B cell (primary cell): ENCODE measurements at regions not wholly inside any gene's neighbourhood (a gene's known extent, or its start where the extent isn't known, plus 50 kb on each side); places are given as distances from the start of the nearest gene placed in this dataset.

Source experiments
- ATAC-seq: fragments of 200-7000 bp; cut with Tn5 transposase; one replicate; pipeline ENCODE4 v1.10.0; 2021; ENCODE audit warnings: low read depth, mild to moderate bottlenecking, moderate number of reproducible peaks, moderate library complexity
- CTCF ChIA-PET: fragments of 350-600 bp; sonication (Branson Sonifier 250); formaldehyde crosslinking; loops from one replicate; lab custom pipeline; 2021; ENCODE audit warnings: antibody characterized with exemption, inconsistent platforms; lab: Charles Lee
- POLR2A ChIA-PET: fragments of 350-600 bp; sonication (Branson Sonifier 250); formaldehyde crosslinking; loops from one replicate; lab custom pipeline; 2021; ENCODE audit warnings: antibody characterized with exemption; lab: Charles Lee
- DNase-seq: peaks from one replicate; pipeline ENCODE4 v3.0.0; 2013
- H2AFZ ChIP-seq: 2 replicates; pipeline ENCODE4 v1.6.1; 2012; ENCODE audit warnings: mild to moderate bottlenecking, low read depth, low read length; ENCODE audit not compliant: insufficient read depth, poor library complexity, severe bottlenecking
- H3K27ac ChIP-seq, 2 donors: 1 replicate in 1 of 2; 2 replicates in 1 of 2; pipeline ENCODE4 v1.5.1; 2012 to 2013; ENCODE audit warnings: low read length in 2 of 2, mild to moderate bottlenecking in 2 of 2, moderate library complexity in 1 of 2
- H3K27me3 ChIP-seq, 4 experiments: fragments of 200-600 bp in 1 of 4; sonication (generic) in 1 of 4; replicated peaks in 1 of 4; 1 replicate in 2 of 4; 2 replicates in 2 of 4; pipeline versions ENCODE4 v1.6.1 to v1.7.0; 2013 to 2016; ENCODE audit warnings: low read length in 3 of 4, mild to moderate bottlenecking in 2 of 4, mixed read lengths in 1 of 4, moderate library complexity in 1 of 4; ENCODE audit not compliant: insufficient read depth in 4 of 4, control insufficient read depth in 3 of 4; ENCODE audit errors: control extremely low read depth in 1 of 4
- H3K36me3 ChIP-seq, 2 experiments: replicated peaks in 1 of 2; 1 replicate in 1 of 2; 2 replicates in 1 of 2; pipeline versions ENCODE4 v1.6.1 to v1.7.1; 2013; ENCODE audit warnings: low read length in 1 of 2; ENCODE audit not compliant: insufficient read depth in 2 of 2, control insufficient read depth in 1 of 2; ENCODE audit errors: control extremely low read depth in 1 of 2, extremely low read depth in 1 of 2
- H3K4me1 ChIP-seq, 2 donors: fragments of 200-600 bp in 1 of 2; sonication (generic) in 1 of 2; 1 replicate in 1 of 2; 2 replicates in 1 of 2; pipeline versions ENCODE4 v1.5.1 to v1.6.1; 2013 to 2017; ENCODE audit warnings: low read length in 2 of 2; ENCODE audit not compliant: control insufficient read depth in 2 of 2, insufficient read depth in 2 of 2
- H3K4me2 ChIP-seq: replicated peaks from 2 replicates; pipeline ENCODE3; 2012; ENCODE audit warnings: mild to moderate bottlenecking, low read depth, low read length; ENCODE audit not compliant: poor library complexity, severe bottlenecking
- H3K4me3 ChIP-seq, 5 experiments: fragments of 200-600 bp in 1 of 5; sonication (generic) in 1 of 5; 1 replicate in 3 of 5; 2 replicates in 2 of 5; pipeline versions ENCODE4 v1.5.1 to v1.7.0; 2011 to 2016; ENCODE audit warnings: low read length in 4 of 5, mild to moderate bottlenecking in 4 of 5, low read depth in 2 of 5, control low read depth in 1 of 5, moderate library complexity in 1 of 5; ENCODE audit not compliant: insufficient read depth in 1 of 5; ENCODE audit errors: control extremely low read depth in 1 of 5, extremely low read depth in 1 of 5
- H3K79me2 ChIP-seq: fragments of 200-600 bp; sonication (generic); one replicate; pipeline ENCODE4 v1.6.0; 2016; ENCODE audit warnings: low read length; ENCODE audit not compliant: control insufficient read depth, insufficient read depth
- H3K9ac ChIP-seq: fragments of 200-600 bp; sonication (generic); 2 replicates; pipeline ENCODE4 v1.6.1; 2017; ENCODE audit warnings: mild to moderate bottlenecking, low read length, moderate library complexity
- H3K9me3 ChIP-seq, 3 donors: one replicate each; pipeline versions ENCODE4 v1.6.1 to v1.7.1; 2013; ENCODE audit warnings: low read length in 2 of 3; ENCODE audit not compliant: control insufficient read depth in 2 of 3, insufficient read depth in 1 of 3; ENCODE audit errors: control extremely low read depth in 1 of 3
- H4K20me1 ChIP-seq: 2 replicates; pipeline ENCODE4 v1.6.0; 2012; ENCODE audit warnings: mild to moderate bottlenecking, low read length; ENCODE audit not compliant: insufficient read depth, control insufficient read depth, poor library complexity, severe bottlenecking
- H3K27ac Mint-ChIP-seq: one replicate; pipeline ENCODE4 v1.8.0; 2021; ENCODE audit warnings: mixed read lengths
- H3K27me3 Mint-ChIP-seq: one replicate; pipeline ENCODE4 v1.8.0; 2021; ENCODE audit warnings: mixed read lengths
- H3K4me1 Mint-ChIP-seq: one replicate; pipeline ENCODE4 v1.8.0; 2021; ENCODE audit warnings: mixed read lengths
- H3K4me3 Mint-ChIP-seq: one replicate; pipeline ENCODE4 v1.8.0; 2021; ENCODE audit warnings: mixed read lengths
- H3K9me3 Mint-ChIP-seq: one replicate; pipeline ENCODE4 v1.8.0; 2022; ENCODE audit warnings: mixed read lengths; ENCODE audit not compliant: insufficient read depth
- EZH2 ChIP-seq: IDR thresholded peaks from 2 replicates; pipeline ENCODE4 v1.6.1; 2012; ENCODE audit warnings: borderline replicate concordance, low read depth, mild to moderate bottlenecking, moderate library complexity, low read length; ENCODE audit not compliant: insufficient read depth, poor library complexity, severe bottlenecking
- WGBS: methylation state at CpG from one replicate; pipeline ENCODE4 v1.1.5; 2013; ENCODE audit warnings: missing lambda C conversion rate; ENCODE audit not compliant: insufficient coverage; 5-methylcytosine and 5-hydroxymethylcytosine counted together
- intact Hi-C: fragments of 100-400 bp; cut with micrococcal nuclease; formaldehyde crosslinking; loops from one replicate; pipeline ENCODE4 v1.10.0; 2022
- TF ChIP-seq, protein P1 (sequence below): fragments of 200-600 bp; IDR thresholded peaks from one replicate; pipeline ENCODE4 v1.8.0; 2022; ENCODE audit warnings: antibody characterized with exemption, mild to moderate bottlenecking

DNA sequence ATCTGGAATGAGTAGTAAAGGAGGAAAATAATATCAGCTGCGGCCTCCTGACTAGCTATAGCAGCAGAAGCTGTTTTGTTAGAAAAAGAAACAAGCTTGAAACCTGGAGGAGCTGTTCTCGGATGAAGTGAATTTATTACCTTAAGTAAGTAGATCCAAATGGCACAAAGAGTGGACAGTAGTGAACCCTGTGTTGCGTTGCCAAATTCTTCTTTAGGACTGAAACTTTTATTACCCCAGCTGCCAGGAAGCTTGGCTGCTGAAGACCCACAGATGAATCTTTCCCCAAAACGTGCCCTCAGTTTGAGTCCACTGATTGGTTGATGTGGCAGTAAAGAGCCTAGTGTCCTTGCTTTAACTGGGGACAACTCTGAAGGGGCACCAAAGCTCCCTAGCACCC lies 366.8 kb upstream of the GBE1 start:
- Histone ChIP-seq H2AFZ (no peak overlapping the region), H3K79me2 (no peaks in the 10 kb centered on the region), H3K27me3 (no peaks in the 10 kb centered on the region), H3K27ac (no peak overlapping the region), H3K4me1 (peaks cover 6 to 9% of the 10 kb centered on the region in 2 donors), H4K20me1 (no peaks in the 10 kb centered on the region), H3K4me2 (no peak overlapping the region), H3K36me3 (no peaks in the 10 kb centered on the region), H3K9me3 (no peaks in the 10 kb centered on the region), H3K9ac (no peak overlapping the region), H3K4me3 (no peak overlapping the region)
- no peaks in the 10 kb centered on the region for H3K27me3 Mint-ChIP-seq
- TF ChIP-seq, protein P1, sequence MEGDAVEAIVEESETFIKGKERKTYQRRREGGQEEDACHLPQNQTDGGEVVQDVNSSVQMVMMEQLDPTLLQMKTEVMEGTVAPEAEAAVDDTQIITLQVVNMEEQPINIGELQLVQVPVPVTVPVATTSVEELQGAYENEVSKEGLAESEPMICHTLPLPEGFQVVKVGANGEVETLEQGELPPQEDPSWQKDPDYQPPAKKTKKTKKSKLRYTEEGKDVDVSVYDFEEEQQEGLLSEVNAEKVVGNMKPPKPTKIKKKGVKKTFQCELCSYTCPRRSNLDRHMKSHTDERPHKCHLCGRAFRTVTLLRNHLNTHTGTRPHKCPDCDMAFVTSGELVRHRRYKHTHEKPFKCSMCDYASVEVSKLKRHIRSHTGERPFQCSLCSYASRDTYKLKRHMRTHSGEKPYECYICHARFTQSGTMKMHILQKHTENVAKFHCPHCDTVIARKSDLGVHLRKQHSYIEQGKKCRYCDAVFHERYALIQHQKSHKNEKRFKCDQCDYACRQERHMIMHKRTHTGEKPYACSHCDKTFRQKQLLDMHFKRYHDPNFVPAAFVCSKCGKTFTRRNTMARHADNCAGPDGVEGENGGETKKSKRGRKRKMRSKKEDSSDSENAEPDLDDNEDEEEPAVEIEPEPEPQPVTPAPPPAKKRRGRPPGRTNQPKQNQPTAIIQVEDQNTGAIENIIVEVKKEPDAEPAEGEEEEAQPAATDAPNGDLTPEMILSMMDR: no peak
- no peak for TF ChIP-seq EZH2
- ChIA-PET CTCF (no interaction called here), POLR2A (no interaction called here)
- intact Hi-C loops: no loop called here
- ATAC-seq: no peak
- H3K4me3 Mint-ChIP-seq: no peak overlapping the region
- H3K9me3 Mint-ChIP-seq: no peaks in the 10 kb centered on the region
- no peak for DNase-seq
- whole genome bisulfite sequencing: 68% methylated on average over 3 of the region's 4 CpGs
- H3K27ac Mint-ChIP-seq: no peak overlapping the region
- peaks cover 13% of the 10 kb centered on the region for H3K4me1 Mint-ChIP-seq

DNA sequence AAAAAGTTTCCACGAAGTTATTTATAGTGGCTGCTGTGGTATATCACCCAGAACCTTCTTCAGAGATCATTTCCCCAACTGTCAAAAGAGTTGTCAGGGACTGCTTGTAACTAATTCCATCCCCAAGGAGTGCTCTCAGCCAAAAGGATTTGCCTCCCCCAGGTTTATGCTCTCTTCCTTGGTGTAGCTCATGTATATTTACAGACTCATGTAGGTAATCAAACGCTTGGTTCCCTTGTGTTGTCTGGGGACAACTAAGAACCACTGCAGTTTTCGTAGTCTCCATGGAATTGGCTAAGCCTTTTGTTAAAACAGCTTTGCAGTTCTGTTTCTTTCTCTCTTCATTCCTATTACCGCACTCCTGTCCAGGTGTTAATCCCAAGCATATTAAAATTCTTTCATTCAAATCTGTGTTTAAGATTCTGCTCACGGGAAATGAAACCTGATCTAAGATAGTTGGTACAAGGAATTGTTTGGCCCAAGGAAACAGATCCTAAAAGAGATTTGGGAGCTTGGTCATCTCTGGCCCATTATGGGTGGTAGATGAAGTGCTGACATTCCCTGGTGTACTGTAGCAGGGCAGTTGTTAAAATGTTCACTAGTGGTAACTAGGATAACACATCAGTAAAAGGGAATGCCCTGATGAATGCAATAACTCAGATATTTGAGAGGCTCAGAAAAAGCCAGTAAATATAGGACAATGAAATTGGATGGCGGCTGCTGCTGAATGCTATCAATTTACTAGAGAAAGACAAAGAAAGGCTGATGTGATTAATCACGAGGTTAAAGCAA lies 361.3 kb upstream of the GBE1 start:
- H3K9ac ChIP-seq: no peak overlapping the region
- H3K27me3 Mint-ChIP-seq: no peaks in the 10 kb centered on the region
- no peaks in the 10 kb centered on the region for H4K20me1 ChIP-seq
- H2AFZ ChIP-seq: no peak overlapping the region
- no peaks in the 10 kb centered on the region for H3K79me2 ChIP-seq
- no peak overlapping the region for H3K27ac ChIP-seq
- DNase-seq (no peak), ATAC-seq (no peak)
- H3K9me3 ChIP-seq: no peaks in the 10 kb centered on the region
- no peak overlapping the region for H3K27ac Mint-ChIP-seq
- no peaks in the 10 kb centered on the region for H3K4me1 Mint-ChIP-seq
- no peaks in the 10 kb centered on the region for H3K27me3 ChIP-seq
- TF ChIP-seq EZH2: no peak
- no peaks in the 10 kb centered on the region for H3K4me1 ChIP-seq
- H3K36me3 ChIP-seq: no peaks in the 10 kb centered on the region
- no peak overlapping the region for H3K4me3 Mint-ChIP-seq
- H3K4me3 ChIP-seq: no peak overlapping the region
- ChIA-PET CTCF (interaction anchor here (1.7 to 2.2 kb wide), 2 partner anchors 456 to 632 kb away, joined by 5 to 7 read pairs; no protein-coding TSS in a partner anchor), POLR2A (no interaction called here)
- no peaks in the 10 kb centered on the region for H3K9me3 Mint-ChIP-seq
- intact Hi-C loops: no loop called here
- H3K4me2 ChIP-seq: no peak overlapping the region
- 86% methylated on average over 1 of the region's 7 CpGs for WGBS
